Osteoblast (primary cell): ENCODE measurements at regions not wholly inside any gene's neighbourhood (a gene's known extent, or its start where the extent isn't known, plus 50 kb on each side); places are given as distances from the start of the nearest gene placed in this dataset.

Experiments
- DNase-seq: peaks from one replicate; pipeline ENCODE4 v3.0.0; 2011; ENCODE audit warnings: low spot score, mixed read lengths; ENCODE audit not compliant: insufficient read length; ENCODE audit errors: missing footprints
- H2AFZ ChIP-seq: 2 replicates; pipeline ENCODE4 v1.6.0; 2011; ENCODE audit warnings: mild to moderate bottlenecking, low read length
- H3K27ac ChIP-seq: 2 replicates; pipeline ENCODE4 v1.5.1; 2011; ENCODE audit warnings: mild to moderate bottlenecking, low read depth, low read length, moderate library complexity
- H3K27me3 ChIP-seq: 2 replicates; pipeline ENCODE4 v1.6.0; 2012; ENCODE audit warnings: mild to moderate bottlenecking, control low read depth, inconsistent platforms, low read length, moderate library complexity; ENCODE audit not compliant: insufficient read depth
- H3K36me3 ChIP-seq: 2 replicates; pipeline ENCODE4 v1.5.1; 2011; ENCODE audit warnings: mild to moderate bottlenecking, low read length, control low read depth, moderate library complexity; ENCODE audit not compliant: insufficient read depth
- H3K4me1 ChIP-seq: 2 replicates; pipeline ENCODE4 v1.5.1; 2011; ENCODE audit warnings: mild to moderate bottlenecking, low read length, control low read depth, moderate library complexity; ENCODE audit not compliant: insufficient read depth
- H3K4me2 ChIP-seq: 2 replicates; pipeline ENCODE4 v1.6.0; 2011; ENCODE audit warnings: mild to moderate bottlenecking, low read length; ENCODE audit not compliant: insufficient read depth
- H3K4me3 ChIP-seq: fragments of 200-600 bp; sonication (generic); 3 replicates; pipeline ENCODE4 v1.5.1; 2012; ENCODE audit warnings: mild to moderate bottlenecking, low read length, inconsistent platforms; ENCODE audit not compliant: insufficient read depth
- H3K79me2 ChIP-seq: 2 replicates; pipeline ENCODE4 v1.6.0; 2012; ENCODE audit warnings: mild to moderate bottlenecking, low read length, control low read depth, inconsistent platforms; ENCODE audit not compliant: insufficient read depth
- H3K9me3 ChIP-seq: 2 replicates; pipeline ENCODE4 v1.5.1; 2011; ENCODE audit warnings: low read depth, low read length, control low read depth
- H4K20me1 ChIP-seq: 2 replicates; pipeline ENCODE4 v1.6.0; 2012; ENCODE audit warnings: mild to moderate bottlenecking, low read length, control low read depth; ENCODE audit not compliant: insufficient read depth
- TF ChIP-seq, protein P1 (sequence below): IDR thresholded peaks from 2 replicates; pipeline ENCODE4 v1.5.1; 2011; ENCODE audit warnings: mild to moderate bottlenecking, low read depth, low read length, moderate library complexity; ENCODE audit errors: extremely low read depth

DNA sequence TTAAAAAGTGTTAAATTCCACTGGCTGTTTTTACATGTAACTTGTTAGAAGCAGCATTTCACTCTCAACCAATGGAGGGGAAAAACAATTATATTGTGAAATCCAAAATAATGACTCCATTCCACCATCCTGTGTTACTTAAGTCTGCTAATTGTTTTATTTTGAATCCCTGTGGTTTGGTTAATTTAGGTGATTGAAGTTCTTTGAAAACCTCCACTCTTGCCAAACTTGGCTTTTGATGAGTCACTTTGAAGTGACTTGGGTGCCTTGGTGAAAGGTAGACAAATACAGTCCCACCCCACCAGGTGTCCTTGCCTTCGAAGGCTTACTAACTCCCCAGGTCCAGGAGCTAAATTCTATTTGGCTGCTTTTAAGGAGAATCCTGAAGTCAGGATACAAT lies 1303.8 kb upstream of the NRXN1 start:
- TF ChIP-seq, protein P1, sequence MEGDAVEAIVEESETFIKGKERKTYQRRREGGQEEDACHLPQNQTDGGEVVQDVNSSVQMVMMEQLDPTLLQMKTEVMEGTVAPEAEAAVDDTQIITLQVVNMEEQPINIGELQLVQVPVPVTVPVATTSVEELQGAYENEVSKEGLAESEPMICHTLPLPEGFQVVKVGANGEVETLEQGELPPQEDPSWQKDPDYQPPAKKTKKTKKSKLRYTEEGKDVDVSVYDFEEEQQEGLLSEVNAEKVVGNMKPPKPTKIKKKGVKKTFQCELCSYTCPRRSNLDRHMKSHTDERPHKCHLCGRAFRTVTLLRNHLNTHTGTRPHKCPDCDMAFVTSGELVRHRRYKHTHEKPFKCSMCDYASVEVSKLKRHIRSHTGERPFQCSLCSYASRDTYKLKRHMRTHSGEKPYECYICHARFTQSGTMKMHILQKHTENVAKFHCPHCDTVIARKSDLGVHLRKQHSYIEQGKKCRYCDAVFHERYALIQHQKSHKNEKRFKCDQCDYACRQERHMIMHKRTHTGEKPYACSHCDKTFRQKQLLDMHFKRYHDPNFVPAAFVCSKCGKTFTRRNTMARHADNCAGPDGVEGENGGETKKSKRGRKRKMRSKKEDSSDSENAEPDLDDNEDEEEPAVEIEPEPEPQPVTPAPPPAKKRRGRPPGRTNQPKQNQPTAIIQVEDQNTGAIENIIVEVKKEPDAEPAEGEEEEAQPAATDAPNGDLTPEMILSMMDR: no peak
- no peaks in the 10 kb centered on the region for H3K4me1 ChIP-seq
- no peaks in the 10 kb centered on the region for H4K20me1 ChIP-seq
- no peak overlapping the region for H3K4me2 ChIP-seq
- no peak overlapping the region for H3K27ac ChIP-seq
- no peaks in the 10 kb centered on the region for H3K9me3 ChIP-seq
- H2AFZ ChIP-seq: no peak overlapping the region
- no peak for DNase-seq
- no peaks in the 10 kb centered on the region for H3K79me2 ChIP-seq
- H3K4me3 ChIP-seq: no peak overlapping the region
- no peaks in the 10 kb centered on the region for H3K36me3 ChIP-seq
- H3K27me3 ChIP-seq: no peaks in the 10 kb centered on the region

DNA sequence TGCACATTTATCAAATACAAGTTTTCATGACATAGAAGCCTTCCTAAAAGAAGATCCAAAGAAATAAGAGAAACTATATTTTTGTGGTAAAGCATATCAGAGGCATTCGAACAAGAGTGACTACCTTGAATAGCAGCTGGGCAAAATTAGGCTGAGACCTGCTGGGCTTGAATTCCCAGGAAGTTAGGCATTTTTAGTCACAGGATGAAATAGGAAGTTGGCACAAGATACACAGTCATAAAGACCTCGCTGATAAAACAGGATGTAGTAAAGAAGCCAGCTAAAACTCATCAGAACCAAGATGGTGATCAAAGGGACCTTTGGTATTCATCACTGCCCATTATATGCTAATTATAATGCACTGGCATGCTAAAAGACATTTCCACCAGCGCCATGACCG lies 1302.3 kb upstream of the NRXN1 start:
- DNase-seq: no peak
- H2AFZ ChIP-seq: no peak overlapping the region
- TF ChIP-seq, protein P1: no peak
- no peak overlapping the region for H3K4me3 ChIP-seq
- no peaks in the 10 kb centered on the region for H3K27me3 ChIP-seq
- no peaks in the 10 kb centered on the region for H3K36me3 ChIP-seq
- no peaks in the 10 kb centered on the region for H3K4me1 ChIP-seq
- H3K4me2 ChIP-seq: no peak overlapping the region
- no peak overlapping the region for H3K27ac ChIP-seq
- no peaks in the 10 kb centered on the region for H3K79me2 ChIP-seq
- H4K20me1 ChIP-seq: no peaks in the 10 kb centered on the region
- H3K9me3 ChIP-seq: no peaks in the 10 kb centered on the region

DNA sequence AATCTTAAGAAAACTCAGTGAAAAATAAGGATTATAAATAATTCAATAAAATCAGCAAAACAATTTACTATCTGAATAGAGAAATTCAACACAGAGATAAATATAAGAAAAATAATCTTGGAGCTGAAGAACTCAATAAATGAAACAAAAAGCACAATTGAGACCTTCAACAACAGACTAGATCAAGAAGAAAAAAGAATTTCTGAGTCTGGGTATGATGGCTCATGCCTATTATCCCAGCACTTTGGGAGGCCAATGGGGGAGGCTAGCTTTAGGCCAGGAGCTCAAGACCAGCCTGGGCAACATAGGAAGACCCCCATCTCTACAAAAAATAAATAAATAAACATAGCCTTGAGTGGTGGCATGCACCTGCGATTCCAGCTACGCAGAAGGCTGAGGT lies 1295.7 kb upstream of the NRXN1 start:
- Histone ChIP-seq H3K9me3 (peaks cover 4% of the 10 kb centered on the region), H2AFZ (no peak overlapping the region), H3K79me2 (no peaks in the 10 kb centered on the region), H3K4me3 (no peak overlapping the region), H4K20me1 (no peaks in the 10 kb centered on the region), H3K4me1 (no peaks in the 10 kb centered on the region), H3K27me3 (no peaks in the 10 kb centered on the region), H3K36me3 (no peaks in the 10 kb centered on the region), H3K27ac (no peak overlapping the region), H3K4me2 (no peak overlapping the region)
- DNase-seq: no peak
- TF ChIP-seq, protein P1: no peak

DNA sequence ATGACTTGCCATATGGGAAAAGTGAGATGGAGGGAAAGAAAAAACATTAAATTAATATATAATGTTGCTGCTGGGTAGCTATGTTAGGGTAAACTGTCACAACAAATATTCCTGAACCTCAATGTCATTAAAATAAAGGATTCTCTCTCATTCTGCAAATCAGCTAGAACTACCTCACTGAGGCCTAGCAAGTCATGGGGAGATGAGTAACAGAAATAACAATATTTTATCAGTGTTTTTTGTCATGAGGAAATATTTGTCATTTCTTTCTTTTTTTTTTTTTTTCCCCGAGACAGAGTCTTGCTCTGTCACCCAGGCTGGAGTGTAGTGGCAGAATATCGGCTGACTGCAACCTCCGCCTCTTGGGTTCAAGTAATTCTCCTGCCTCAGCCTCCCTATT lies 1282.3 kb upstream of the NRXN1 start:
- H3K36me3 ChIP-seq: no peaks in the 10 kb centered on the region
- no peak overlapping the region for H2AFZ ChIP-seq
- H3K4me2 ChIP-seq: no peak overlapping the region
- no peak overlapping the region for H3K27ac ChIP-seq
- no peaks in the 10 kb centered on the region for H3K9me3 ChIP-seq
- H3K79me2 ChIP-seq: no peaks in the 10 kb centered on the region
- H3K4me3 ChIP-seq: no peak overlapping the region
- H3K27me3 ChIP-seq: no peaks in the 10 kb centered on the region
- TF ChIP-seq, protein P1: no peak
- no peaks in the 10 kb centered on the region for H4K20me1 ChIP-seq
- H3K4me1 ChIP-seq: no peaks in the 10 kb centered on the region
- peak; percentile 65 for DNase-seq
